C4-2B (cell line): ENCODE measurements at regions not wholly inside any gene's neighbourhood (a gene's known extent, or its start where the extent isn't known, plus 50 kb on each side); places are given as distances from the start of the nearest gene placed in this dataset.

Experiments
- H3K27ac ChIP-seq: fragments of 450-650 bp; 2 replicates; pipeline ENCODE4 v1.5.1; 2017
- CTCF ChIP-seq: fragments of 450-650 bp; conservative IDR thresholded peaks from 2 replicates; pipeline ENCODE4 v1.5.1; 2017; ENCODE audit warnings: mild to moderate bottlenecking
- ZFX ChIP-seq: fragments of 450-650 bp; IDR thresholded peaks from 2 replicates; pipeline ENCODE4 v1.6.1; 2017

- H3K27ac ChIP-seq, result no peak overlapping the region
- TF ChIP-seq CTCF, result no peak
- no peak for TF ChIP-seq ZFX
Observed at GRCh38 chr14:71289536-71289935, 382.3 kb downstream of the PCNX1 start.

GRCh38 chr14:71290301-71290700 is 383.0 kb downstream of the PCNX1 start:
- TF ChIP-seq CTCF (no peak), ZFX (no peak)
- no peak overlapping the region for H3K27ac ChIP-seq

- H3K27ac ChIP-seq, result no peak overlapping the region
- TF ChIP-seq CTCF, result no peak
Observed at GRCh38 chr14:71290960-71291466, 383.8 kb downstream of the PCNX1 start.

- no peak overlapping the region for H3K27ac ChIP-seq
- TF ChIP-seq ZFX, result no peak
- no peak for TF ChIP-seq CTCF
Observed at GRCh38 chr14:71296184-71296583, 388.9 kb downstream of the PCNX1 start.

- H3K27ac ChIP-seq, result no peak overlapping the region
- TF ChIP-seq ZFX, result no peak
- no peak for TF ChIP-seq CTCF
Observed at GRCh38 chr14:71300566-71301330, 393.5 kb downstream of the PCNX1 start.

GRCh38 chr14:71301611-71302010 is 394.4 kb downstream of the PCNX1 start:
- TF ChIP-seq CTCF (no peak), ZFX (no peak)

GRCh38 chr14:71304690-71305089 is 397.4 kb downstream of the PCNX1 start:
- no peak for TF ChIP-seq CTCF
- TF ChIP-seq ZFX, result no peak
- no peak overlapping the region for H3K27ac ChIP-seq

More at GRCh38 chr14:71301611-71302010, 394.4 kb downstream of the PCNX1 start:
- no peak overlapping the region for H3K27ac ChIP-seq
